ENCODE measurements at regions not wholly inside any gene's neighbourhood (a gene's known extent, or its start where the extent isn't known, plus 50 kb on each side); places are given as distances from the start of the nearest gene placed in this dataset.

DNA sequence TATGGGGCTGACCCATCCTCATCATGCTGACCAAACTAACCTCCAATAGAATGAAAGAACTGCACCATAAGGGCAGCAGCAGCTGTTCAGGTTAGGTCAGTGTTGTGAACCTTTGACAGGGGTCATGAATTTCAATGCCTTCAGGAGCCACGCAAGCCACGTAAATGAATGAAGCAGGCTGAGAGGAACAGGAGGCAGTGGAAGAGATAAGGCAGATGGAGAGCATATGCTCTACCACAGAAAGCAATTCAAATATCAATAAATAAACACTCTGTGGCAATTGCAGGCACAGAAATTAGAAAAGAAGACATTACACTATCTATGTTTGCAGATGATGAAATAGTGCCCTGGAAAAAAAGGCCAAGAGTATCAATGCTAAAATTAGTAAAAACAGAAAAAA lies 56.3 kb downstream of the SCG2 start:
- TF ChIP-seq, protein P1, sequence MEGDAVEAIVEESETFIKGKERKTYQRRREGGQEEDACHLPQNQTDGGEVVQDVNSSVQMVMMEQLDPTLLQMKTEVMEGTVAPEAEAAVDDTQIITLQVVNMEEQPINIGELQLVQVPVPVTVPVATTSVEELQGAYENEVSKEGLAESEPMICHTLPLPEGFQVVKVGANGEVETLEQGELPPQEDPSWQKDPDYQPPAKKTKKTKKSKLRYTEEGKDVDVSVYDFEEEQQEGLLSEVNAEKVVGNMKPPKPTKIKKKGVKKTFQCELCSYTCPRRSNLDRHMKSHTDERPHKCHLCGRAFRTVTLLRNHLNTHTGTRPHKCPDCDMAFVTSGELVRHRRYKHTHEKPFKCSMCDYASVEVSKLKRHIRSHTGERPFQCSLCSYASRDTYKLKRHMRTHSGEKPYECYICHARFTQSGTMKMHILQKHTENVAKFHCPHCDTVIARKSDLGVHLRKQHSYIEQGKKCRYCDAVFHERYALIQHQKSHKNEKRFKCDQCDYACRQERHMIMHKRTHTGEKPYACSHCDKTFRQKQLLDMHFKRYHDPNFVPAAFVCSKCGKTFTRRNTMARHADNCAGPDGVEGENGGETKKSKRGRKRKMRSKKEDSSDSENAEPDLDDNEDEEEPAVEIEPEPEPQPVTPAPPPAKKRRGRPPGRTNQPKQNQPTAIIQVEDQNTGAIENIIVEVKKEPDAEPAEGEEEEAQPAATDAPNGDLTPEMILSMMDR (IDR thresholded peaks at IDR 0.05; ENCODE audit: low read depth, low read length): no peak
- Histone ChIP-seq H3K36me3 (no peaks in the 10 kb centered on the region), H3K27ac (no peak overlapping the region), H3K9me3 (ENCODE audit: severe bottlenecking) (no peaks in the 10 kb centered on the region), H3K27me3 (ENCODE audit: insufficient read depth, low read depth, severe bottlenecking) (no peaks in the 10 kb centered on the region), H3K4me3 (ENCODE audit: low read depth, low read length) (no peak overlapping the region)
- no peak for DNase-seq
